GM12878 (cell line): ENCODE measurements at regions not wholly inside any gene's neighbourhood (a gene's known extent, or its start where the extent isn't known, plus 50 kb on each side); places are given as distances from the start of the nearest gene placed in this dataset.

Source experiments
- ATAC-seq: fragments of 200-7000 bp; cut with Tn5 transposase; 3 replicates; pipeline ENCODE4 v1.9.1; 2020; ENCODE audit warnings: mild to moderate bottlenecking, moderate library complexity
- BruUV-seq: library from RNA; stranded (reverse); fragments of 400-500 nt; replicated peaks from 2 replicates; lab custom pipeline; 2021; lab: Mats Ljungman, UMichigan
- CTCF ChIA-PET: fragments of 300-600 bp; sonication (Branson Sonifier 250); formaldehyde crosslinking; extraction: SDS; loops from one replicate; lab custom pipeline; 2021; ENCODE audit warnings: inconsistent platforms; lab: Yijun Ruan, JAX
- POLR2A ChIA-PET: fragments of 350-600 bp; formaldehyde crosslinking; extraction: SDS; loops from one replicate; lab custom pipeline; 2021; ENCODE audit warnings: inconsistent platforms; lab: Charles Lee
- RAD21 ChIA-PET: fragments of 300-600 bp; sonication (Branson Sonifier 250); formaldehyde crosslinking; loops from one replicate; lab custom pipeline; 2023; ENCODE audit warnings: antibody characterized with exemption; ENCODE audit not compliant: unreplicated experiment; lab: Charles Lee
- SMC1A ChIA-PET: fragments of 300-600 bp; sonication (Branson Sonifier 250); formaldehyde crosslinking; loops from one replicate; lab custom pipeline; 2023; ENCODE audit not compliant: unreplicated experiment, uncharacterized antibody; lab: Charles Lee
- DNase-seq: peaks from one replicate; pipeline ENCODE4 v3.0.0-alpha.2; 2011; ENCODE audit warnings: low read depth, low spot score
- FAIRE-seq: peaks from 3 replicates; lab custom pipeline; 2011; peaks lifted over from hg19 to GRCh38; lab: Jason Lieb, UNC
- H2AFZ ChIP-seq: 2 replicates; pipeline ENCODE4 v1.6.0; 2011; ENCODE audit warnings: low read depth, low read length, control low read depth; ENCODE audit not compliant: control insufficient read depth
- H3K27ac ChIP-seq: 2 replicates; pipeline ENCODE4 v1.5.1; 2011; ENCODE audit warnings: control low read depth; ENCODE audit not compliant: control insufficient read depth, insufficient read depth
- H3K27me3 ChIP-seq, 2 experiments: replicated peaks in 1 of 2; 2 replicates each; pipeline versions ENCODE4 v1.6.0 to v1.6.1; 2011; ENCODE audit warnings: low read length in 1 of 2; ENCODE audit not compliant: control insufficient read depth in 2 of 2, insufficient read depth in 2 of 2
- H3K36me3 ChIP-seq, 2 experiments: 2 replicates each; pipeline ENCODE4 v1.5.1; 2011; ENCODE audit warnings: low read length in 1 of 2; ENCODE audit not compliant: control insufficient read depth in 2 of 2, insufficient read depth in 2 of 2
- H3K4me1 ChIP-seq: 2 replicates; pipeline ENCODE4 v1.6.1; 2011; ENCODE audit warnings: mild to moderate bottlenecking, low read length, moderate library complexity, mixed read lengths; ENCODE audit not compliant: control insufficient read depth, insufficient read depth
- H3K4me2 ChIP-seq: 2 replicates; pipeline ENCODE4 v1.6.0; 2011; ENCODE audit warnings: control low read depth; ENCODE audit not compliant: control insufficient read depth, insufficient read depth
- H3K4me3 ChIP-seq: fragments of 200-600 bp; sonication (generic); 2 replicates; pipeline ENCODE4 v1.5.1; 2016
- H3K79me2 ChIP-seq: 2 replicates; pipeline ENCODE4 v1.6.0; 2011; ENCODE audit warnings: low read length; ENCODE audit not compliant: control insufficient read depth, insufficient read depth
- H3K9ac ChIP-seq: 2 replicates; pipeline ENCODE4 v1.8.0; 2011; ENCODE audit warnings: low read length, control low read depth, mixed read lengths; ENCODE audit not compliant: control insufficient read depth, insufficient read depth
- H3K9me3 ChIP-seq: replicated peaks from 3 replicates; pipeline ENCODE4 v1.5.1; 2011; ENCODE audit warnings: mild to moderate bottlenecking, low read length; ENCODE audit not compliant: control insufficient read depth, insufficient read depth
- H4K20me1 ChIP-seq: 2 replicates; pipeline ENCODE4 v1.6.0; 2011; ENCODE audit not compliant: control insufficient read depth, insufficient read depth
- DPF2 ChIP-seq: fragments of 450-650 bp; IDR thresholded peaks from 2 replicates; pipeline ENCODE4 v1.6.1; 2017; ENCODE audit warnings: mild to moderate bottlenecking
- ESRRA ChIP-seq: IDR thresholded peaks from 2 replicates; pipeline ENCODE4 v1.6.1; 2012; ENCODE audit warnings: mild to moderate bottlenecking, low read length, improper control_type of control experiment
- HDAC2 ChIP-seq: fragments of 200-600 bp; sonication (generic); IDR thresholded peaks from 2 replicates; pipeline ENCODE4 v1.6.1; 2017
- HDGF ChIP-seq: fragments of 450-650 bp; IDR thresholded peaks from 2 replicates; pipeline ENCODE4 v1.6.1; 2016; ENCODE audit warnings: antibody characterized with exemption
- KAT2A ChIP-seq: conservative IDR thresholded peaks from 2 replicates; pipeline ENCODE4 v1.6.1; 2011; ENCODE audit warnings: low read depth, low read length; ENCODE audit not compliant: control insufficient read depth
- MXI1 ChIP-seq: fragments of 150-350 bp; IDR thresholded peaks from 2 replicates; pipeline ENCODE4 v1.6.1; 2011; ENCODE audit warnings: low read depth, mild to moderate bottlenecking, inconsistent platforms, low read length, improper control_type of control experiment
- NFYA ChIP-seq: IDR thresholded peaks from 2 replicates; pipeline ENCODE4 v1.6.1; 2011; ENCODE audit warnings: low read depth, mild to moderate bottlenecking, low read length, improper control_type of control experiment, borderline replicate concordance
- NR2F1 ChIP-seq: fragments of 450-650 bp; conservative IDR thresholded peaks from 2 replicates; pipeline ENCODE4 v1.6.1; 2017; ENCODE audit warnings: mild to moderate bottlenecking
- RBBP5 ChIP-seq: fragments of 200-600 bp; sonication (generic); conservative IDR thresholded peaks from 2 replicates; pipeline ENCODE4 v1.6.1; 2016
- RCOR1 ChIP-seq: conservative IDR thresholded peaks from 2 replicates; pipeline ENCODE4 v1.6.1; 2012; ENCODE audit warnings: low read depth, low read length, improper control_type of control experiment
- SRF ChIP-seq, 2 experiments: IDR thresholded peaks; 2 replicates each; pipeline ENCODE4 v1.6.1; 2011; ENCODE audit warnings: low read depth in 2 of 2, low read length in 2 of 2, mild to moderate bottlenecking in 1 of 2, moderate library complexity in 1 of 2
- WGBS: methylation state at CpG from one replicate; pipeline ENCODE4 v1.1.6; 2016; ENCODE audit warnings: low lambda C conversion rate; ENCODE audit not compliant: insufficient replicate concordance, insufficient coverage; ENCODE audit errors: missing lambda C conversion rate; 5-methylcytosine and 5-hydroxymethylcytosine counted together
- in situ Hi-C: fragments of 300-500 bp; cut with MboI; formaldehyde crosslinking; loops from 9 replicates; pipeline ENCODE4 v1.14.3; 2018; ENCODE audit warnings: mixed read lengths
- intact Hi-C: fragments of 100-400 bp; cut with micrococcal nuclease; formaldehyde crosslinking; loops from one replicate; pipeline ENCODE4 v1.14.2; 2022; ENCODE audit not compliant: unreplicated experiment
- TF ChIP-seq, protein P1 (sequence below): fragments of 450-650 bp; IDR thresholded peaks from 2 replicates; pipeline ENCODE4 v1.6.1; 2014; ENCODE audit warnings: mild to moderate bottlenecking

DNA sequence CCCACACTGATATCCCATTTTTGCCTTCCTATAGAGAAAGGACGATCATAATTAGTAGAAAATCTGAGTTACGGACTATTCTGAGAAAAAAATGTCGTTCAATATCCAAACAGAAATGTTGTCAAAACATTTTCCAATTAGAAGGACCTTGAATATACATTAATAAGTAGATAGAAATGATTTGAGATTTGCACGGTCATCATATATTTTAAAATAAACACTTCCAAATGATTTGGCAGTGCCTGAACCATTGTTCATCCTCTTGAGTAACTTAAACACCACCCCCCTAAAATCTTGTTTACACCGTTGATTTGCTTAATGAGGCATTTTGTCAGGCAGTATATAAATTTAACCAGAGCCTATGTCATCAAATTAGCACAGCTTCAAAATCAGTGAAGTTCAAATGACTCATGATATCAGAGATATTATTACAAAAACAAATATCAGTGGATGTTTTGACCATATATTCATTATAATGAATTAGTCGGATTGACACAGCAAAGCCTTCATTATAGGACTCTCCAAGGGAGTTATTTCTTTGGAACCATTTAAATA lies 105.0 kb downstream of the ACTL7B start:
- Histone ChIP-seq H2AFZ (no peak overlapping the region), H3K4me3 (no peak overlapping the region), H3K36me3 (no peaks in the 10 kb centered on the region), H3K9ac (no peak overlapping the region), H3K79me2 (no peaks in the 10 kb centered on the region), H3K27me3 (no peaks in the 10 kb centered on the region), H3K27ac (no peak overlapping the region), H3K9me3 (no peaks in the 10 kb centered on the region), H4K20me1 (no peaks in the 10 kb centered on the region), H3K4me2 (no peak overlapping the region), H3K4me1 (no peaks in the 10 kb centered on the region)
- DNase-seq (no peak), ATAC-seq (no peak), FAIRE-seq (no peak)
- WGBS: 25% methylated on average over 6 of the region's 6 CpGs
- RAD21 ChIA-PET: no interaction called here
- POLR2A ChIA-PET: no interaction called here
- intact Hi-C loops: no loop called here
- SMC1A ChIA-PET: no interaction called here
- BruUV-seq: no TSS peak
- CTCF ChIA-PET: no interaction called here
- TF ChIP-seq NR2F1 (no peak), RBBP5 (no peak), RCOR1 (no peak), MXI1 (no peak), SRF (IDR thresholded peaks at IDR 0.05; ENCODE audit: low read depth in 2 of 2, low read length in 2 of 2) (no peak), HDAC2 (no peak), NFYA (no peak), ESRRA (no peak), KAT2A (no peak), HDGF (no peak), DPF2 (no peak)
- TF ChIP-seq, protein P1, sequence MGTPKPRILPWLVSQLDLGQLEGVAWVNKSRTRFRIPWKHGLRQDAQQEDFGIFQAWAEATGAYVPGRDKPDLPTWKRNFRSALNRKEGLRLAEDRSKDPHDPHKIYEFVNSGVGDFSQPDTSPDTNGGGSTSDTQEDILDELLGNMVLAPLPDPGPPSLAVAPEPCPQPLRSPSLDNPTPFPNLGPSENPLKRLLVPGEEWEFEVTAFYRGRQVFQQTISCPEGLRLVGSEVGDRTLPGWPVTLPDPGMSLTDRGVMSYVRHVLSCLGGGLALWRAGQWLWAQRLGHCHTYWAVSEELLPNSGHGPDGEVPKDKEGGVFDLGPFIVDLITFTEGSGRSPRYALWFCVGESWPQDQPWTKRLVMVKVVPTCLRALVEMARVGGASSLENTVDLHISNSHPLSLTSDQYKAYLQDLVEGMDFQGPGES: no peak
- in situ Hi-C loops: no loop called here
